B cell (primary cell): ENCODE measurements at regions not wholly inside any gene's neighbourhood (a gene's known extent, or its start where the extent isn't known, plus 50 kb on each side); places are given as distances from the start of the nearest gene placed in this dataset.

Experiments
- ATAC-seq: fragments of 200-7000 bp; cut with Tn5 transposase; one replicate; pipeline ENCODE4 v1.10.0; 2021; ENCODE audit warnings: low read depth, mild to moderate bottlenecking, moderate number of reproducible peaks, moderate library complexity
- CTCF ChIA-PET: fragments of 350-600 bp; sonication (Branson Sonifier 250); formaldehyde crosslinking; loops from one replicate; lab custom pipeline; 2021; ENCODE audit warnings: antibody characterized with exemption, inconsistent platforms; lab: Charles Lee
- POLR2A ChIA-PET: fragments of 350-600 bp; sonication (Branson Sonifier 250); formaldehyde crosslinking; loops from one replicate; lab custom pipeline; 2021; ENCODE audit warnings: antibody characterized with exemption; lab: Charles Lee
- DNase-seq: peaks from one replicate; pipeline ENCODE4 v3.0.0; 2013
- H2AFZ ChIP-seq: 2 replicates; pipeline ENCODE4 v1.6.1; 2012; ENCODE audit warnings: mild to moderate bottlenecking, low read depth, low read length; ENCODE audit not compliant: insufficient read depth, poor library complexity, severe bottlenecking
- H3K27ac ChIP-seq, 2 donors: 1 replicate in 1 of 2; 2 replicates in 1 of 2; pipeline ENCODE4 v1.5.1; 2012 to 2013; ENCODE audit warnings: low read length in 2 of 2, mild to moderate bottlenecking in 2 of 2, moderate library complexity in 1 of 2
- H3K27me3 ChIP-seq, 4 experiments: fragments of 200-600 bp in 1 of 4; sonication (generic) in 1 of 4; replicated peaks in 1 of 4; 1 replicate in 2 of 4; 2 replicates in 2 of 4; pipeline versions ENCODE4 v1.6.1 to v1.7.0; 2013 to 2016; ENCODE audit warnings: low read length in 3 of 4, mild to moderate bottlenecking in 2 of 4, mixed read lengths in 1 of 4, moderate library complexity in 1 of 4; ENCODE audit not compliant: insufficient read depth in 4 of 4, control insufficient read depth in 3 of 4; ENCODE audit errors: control extremely low read depth in 1 of 4
- H3K36me3 ChIP-seq, 2 experiments: replicated peaks in 1 of 2; 1 replicate in 1 of 2; 2 replicates in 1 of 2; pipeline versions ENCODE4 v1.6.1 to v1.7.1; 2013; ENCODE audit warnings: low read length in 1 of 2; ENCODE audit not compliant: insufficient read depth in 2 of 2, control insufficient read depth in 1 of 2; ENCODE audit errors: control extremely low read depth in 1 of 2, extremely low read depth in 1 of 2
- H3K4me1 ChIP-seq, 2 donors: fragments of 200-600 bp in 1 of 2; sonication (generic) in 1 of 2; 1 replicate in 1 of 2; 2 replicates in 1 of 2; pipeline versions ENCODE4 v1.5.1 to v1.6.1; 2013 to 2017; ENCODE audit warnings: low read length in 2 of 2; ENCODE audit not compliant: control insufficient read depth in 2 of 2, insufficient read depth in 2 of 2
- H3K4me2 ChIP-seq: replicated peaks from 2 replicates; pipeline ENCODE3; 2012; ENCODE audit warnings: mild to moderate bottlenecking, low read depth, low read length; ENCODE audit not compliant: poor library complexity, severe bottlenecking
- H3K4me3 ChIP-seq, 5 experiments: fragments of 200-600 bp in 1 of 5; sonication (generic) in 1 of 5; 1 replicate in 3 of 5; 2 replicates in 2 of 5; pipeline versions ENCODE4 v1.5.1 to v1.7.0; 2011 to 2016; ENCODE audit warnings: low read length in 4 of 5, mild to moderate bottlenecking in 4 of 5, low read depth in 2 of 5, control low read depth in 1 of 5, moderate library complexity in 1 of 5; ENCODE audit not compliant: insufficient read depth in 1 of 5; ENCODE audit errors: control extremely low read depth in 1 of 5, extremely low read depth in 1 of 5
- H3K79me2 ChIP-seq: fragments of 200-600 bp; sonication (generic); one replicate; pipeline ENCODE4 v1.6.0; 2016; ENCODE audit warnings: low read length; ENCODE audit not compliant: control insufficient read depth, insufficient read depth
- H3K9ac ChIP-seq: fragments of 200-600 bp; sonication (generic); 2 replicates; pipeline ENCODE4 v1.6.1; 2017; ENCODE audit warnings: mild to moderate bottlenecking, low read length, moderate library complexity
- H3K9me3 ChIP-seq, 3 donors: one replicate each; pipeline versions ENCODE4 v1.6.1 to v1.7.1; 2013; ENCODE audit warnings: low read length in 2 of 3; ENCODE audit not compliant: control insufficient read depth in 2 of 3, insufficient read depth in 1 of 3; ENCODE audit errors: control extremely low read depth in 1 of 3
- H4K20me1 ChIP-seq: 2 replicates; pipeline ENCODE4 v1.6.0; 2012; ENCODE audit warnings: mild to moderate bottlenecking, low read length; ENCODE audit not compliant: insufficient read depth, control insufficient read depth, poor library complexity, severe bottlenecking
- H3K27ac Mint-ChIP-seq: one replicate; pipeline ENCODE4 v1.8.0; 2021; ENCODE audit warnings: mixed read lengths
- H3K27me3 Mint-ChIP-seq: one replicate; pipeline ENCODE4 v1.8.0; 2021; ENCODE audit warnings: mixed read lengths
- H3K4me1 Mint-ChIP-seq: one replicate; pipeline ENCODE4 v1.8.0; 2021; ENCODE audit warnings: mixed read lengths
- H3K4me3 Mint-ChIP-seq: one replicate; pipeline ENCODE4 v1.8.0; 2021; ENCODE audit warnings: mixed read lengths
- H3K9me3 Mint-ChIP-seq: one replicate; pipeline ENCODE4 v1.8.0; 2022; ENCODE audit warnings: mixed read lengths; ENCODE audit not compliant: insufficient read depth
- EZH2 ChIP-seq: IDR thresholded peaks from 2 replicates; pipeline ENCODE4 v1.6.1; 2012; ENCODE audit warnings: borderline replicate concordance, low read depth, mild to moderate bottlenecking, moderate library complexity, low read length; ENCODE audit not compliant: insufficient read depth, poor library complexity, severe bottlenecking
- WGBS: methylation state at CpG from one replicate; pipeline ENCODE4 v1.1.5; 2013; ENCODE audit warnings: missing lambda C conversion rate; ENCODE audit not compliant: insufficient coverage; 5-methylcytosine and 5-hydroxymethylcytosine counted together
- intact Hi-C: fragments of 100-400 bp; cut with micrococcal nuclease; formaldehyde crosslinking; loops from one replicate; pipeline ENCODE4 v1.10.0; 2022
- TF ChIP-seq, protein P1 (sequence below): fragments of 200-600 bp; IDR thresholded peaks from one replicate; pipeline ENCODE4 v1.8.0; 2022; ENCODE audit warnings: antibody characterized with exemption, mild to moderate bottlenecking

DNA sequence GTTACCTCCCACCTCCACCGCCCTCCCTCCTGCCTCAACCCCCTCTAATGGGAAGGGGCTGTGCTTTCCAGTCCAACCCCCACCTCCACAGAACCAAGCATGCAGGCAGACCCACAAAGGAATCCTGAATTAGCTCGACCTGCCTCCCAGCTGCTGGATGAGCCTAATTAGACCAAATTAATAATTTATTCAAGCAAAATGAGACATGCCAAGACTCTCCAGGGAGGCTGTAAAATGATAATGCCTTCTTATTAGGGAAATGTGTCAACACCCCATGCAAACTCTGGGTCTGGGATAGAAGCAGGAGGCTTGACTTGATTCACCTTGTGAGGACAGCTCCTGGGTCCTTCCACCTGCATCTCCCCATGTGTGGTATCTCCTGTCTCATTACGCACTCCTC is 59.4 kb upstream of the HMGXB4 start:
- Histone ChIP-seq H3K4me3 (no peak overlapping the region), H4K20me1 (no peaks in the 10 kb centered on the region), H3K9ac (no peak overlapping the region), H3K4me1 (no peaks in the 10 kb centered on the region), H3K79me2 (no peaks in the 10 kb centered on the region), H3K36me3 (no peaks in the 10 kb centered on the region), H3K27ac (no peak overlapping the region), H3K9me3 (no peaks in the 10 kb centered on the region), H2AFZ (no peak overlapping the region), H3K4me2 (no peak overlapping the region), H3K27me3 (peaks cover 0 to 14% (median 3%) of the 10 kb centered on the region in 4 experiments)
- Mint-ChIP-seq H3K4me3 (no peak overlapping the region), H3K4me1 (no peaks in the 10 kb centered on the region), H3K27me3 (peaks cover 32% of the 10 kb centered on the region), H3K27ac (no peak overlapping the region), H3K9me3 (no peaks in the 10 kb centered on the region)
- intact Hi-C loops = no loop called here
- TF ChIP-seq EZH2 = no peak
- TF ChIP-seq, protein P1, sequence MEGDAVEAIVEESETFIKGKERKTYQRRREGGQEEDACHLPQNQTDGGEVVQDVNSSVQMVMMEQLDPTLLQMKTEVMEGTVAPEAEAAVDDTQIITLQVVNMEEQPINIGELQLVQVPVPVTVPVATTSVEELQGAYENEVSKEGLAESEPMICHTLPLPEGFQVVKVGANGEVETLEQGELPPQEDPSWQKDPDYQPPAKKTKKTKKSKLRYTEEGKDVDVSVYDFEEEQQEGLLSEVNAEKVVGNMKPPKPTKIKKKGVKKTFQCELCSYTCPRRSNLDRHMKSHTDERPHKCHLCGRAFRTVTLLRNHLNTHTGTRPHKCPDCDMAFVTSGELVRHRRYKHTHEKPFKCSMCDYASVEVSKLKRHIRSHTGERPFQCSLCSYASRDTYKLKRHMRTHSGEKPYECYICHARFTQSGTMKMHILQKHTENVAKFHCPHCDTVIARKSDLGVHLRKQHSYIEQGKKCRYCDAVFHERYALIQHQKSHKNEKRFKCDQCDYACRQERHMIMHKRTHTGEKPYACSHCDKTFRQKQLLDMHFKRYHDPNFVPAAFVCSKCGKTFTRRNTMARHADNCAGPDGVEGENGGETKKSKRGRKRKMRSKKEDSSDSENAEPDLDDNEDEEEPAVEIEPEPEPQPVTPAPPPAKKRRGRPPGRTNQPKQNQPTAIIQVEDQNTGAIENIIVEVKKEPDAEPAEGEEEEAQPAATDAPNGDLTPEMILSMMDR = no peak
- ChIA-PET CTCF (interaction anchor here (0.9 kb wide), 1 partner anchor 47 kb away, joined by 3 read pairs; no protein-coding TSS in a partner anchor), POLR2A (no interaction called here)
- no peak for DNase-seq
- no peak for ATAC-seq
- 61% methylated on average over 3 of the region's 3 CpGs for WGBS

DNA sequence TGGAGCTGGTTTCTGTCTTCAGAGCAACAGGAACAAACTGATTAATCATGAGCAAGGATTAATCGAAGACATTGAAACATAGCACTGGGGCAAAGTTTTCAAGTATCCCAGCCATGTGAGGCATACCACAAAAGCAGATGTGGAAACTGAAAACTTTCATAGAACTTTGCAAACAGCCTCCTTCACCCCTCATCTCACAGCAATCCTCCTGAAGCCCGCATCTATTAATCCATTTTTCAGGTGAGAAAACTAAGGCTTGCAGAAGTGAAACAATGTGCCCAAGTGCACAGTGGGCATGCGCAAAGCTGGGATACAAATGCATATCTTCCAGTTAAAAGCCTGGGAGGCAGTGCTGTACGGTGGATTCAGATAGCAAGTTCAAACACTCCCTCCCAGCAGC is 58.6 kb upstream of the HMGXB4 start:
- Histone ChIP-seq H3K79me2 (no peaks in the 10 kb centered on the region), H3K9me3 (no peaks in the 10 kb centered on the region), H3K4me3 (no peak overlapping the region), H3K36me3 (no peaks in the 10 kb centered on the region), H3K4me2 (no peak overlapping the region), H2AFZ (no peak overlapping the region), H4K20me1 (no peaks in the 10 kb centered on the region), H3K4me1 (no peaks in the 10 kb centered on the region), H3K27ac (no peak overlapping the region), H3K9ac (no peak overlapping the region), H3K27me3 (peaks cover 0 to 14% (median 3%) of the 10 kb centered on the region in 4 experiments)
- Mint-ChIP-seq H3K4me3 (no peak overlapping the region), H3K27ac (no peak overlapping the region), H3K4me1 (no peaks in the 10 kb centered on the region), H3K27me3 (peaks cover 32% of the 10 kb centered on the region), H3K9me3 (no peaks in the 10 kb centered on the region)
- TF ChIP-seq, protein P1 = no peak
- no peak for TF ChIP-seq EZH2
- intact Hi-C loops = no loop called here
- 84% methylated on average over 4 of the region's 4 CpGs for WGBS
- ChIA-PET CTCF (no interaction called here), POLR2A (no interaction called here)
- DNase-seq (no peak), ATAC-seq (no peak)
